CD4-positive, alpha-beta T cell treated with Interleukin-1 beta for 1 hour (primary cell): ENCODE measurements at regions not wholly inside any gene's neighbourhood (a gene's known extent, or its start where the extent isn't known, plus 50 kb on each side); places are given as distances from the start of the nearest gene placed in this dataset.
"Not testable (repeated sequence)": the region's sequence is repeated elsewhere in the genome, so short reads cannot be mapped to it uniquely, and the experiment has no call there.

Experiments used
- DNase-seq, 2 donors: peaks; one replicate each; pipeline ENCODE4 v3.0.0-alpha.2; 2020 to 2022

DNA sequence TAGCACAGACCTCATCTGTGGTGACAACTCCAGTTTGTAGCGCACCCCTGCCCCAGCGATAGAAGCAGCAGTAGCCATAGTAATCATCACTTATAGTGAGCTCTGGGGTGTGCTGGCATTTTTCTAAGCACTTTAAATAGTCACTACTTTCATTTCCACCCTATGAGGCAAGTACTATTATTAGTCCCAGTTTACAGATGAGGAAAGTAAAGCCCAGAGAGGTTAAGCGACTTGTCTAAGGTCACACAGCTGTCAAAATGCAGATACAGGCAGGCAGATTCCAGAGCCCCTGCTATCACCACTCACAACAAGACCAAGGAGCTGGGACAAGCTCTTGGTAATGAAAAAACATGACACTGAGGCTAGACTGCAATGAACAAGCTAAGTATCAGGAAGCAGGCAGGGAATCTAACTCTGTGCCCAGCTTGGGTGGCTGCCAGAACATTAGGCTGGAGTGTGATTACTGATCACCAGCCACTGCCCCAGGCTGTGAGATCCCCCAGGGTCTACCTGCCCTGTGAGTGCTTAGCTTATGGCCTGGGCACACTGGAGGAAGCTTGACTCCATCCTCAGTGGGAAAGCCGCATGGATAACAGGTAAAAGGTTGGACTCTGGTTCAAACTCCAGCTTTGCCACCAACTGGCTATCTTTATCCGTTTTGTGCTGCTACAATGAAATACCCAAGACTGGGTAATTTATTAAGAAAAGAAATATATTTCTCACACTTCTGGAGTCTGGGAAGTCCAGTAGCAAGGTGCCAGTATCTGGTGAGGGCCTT is 561.1 kb downstream of the MN1 start:
- no peak for DNase-seq

GRCh38 chr22:27241430-27242321 is 559.9 kb downstream of the MN1 start:
- no peak for DNase-seq

DNA sequence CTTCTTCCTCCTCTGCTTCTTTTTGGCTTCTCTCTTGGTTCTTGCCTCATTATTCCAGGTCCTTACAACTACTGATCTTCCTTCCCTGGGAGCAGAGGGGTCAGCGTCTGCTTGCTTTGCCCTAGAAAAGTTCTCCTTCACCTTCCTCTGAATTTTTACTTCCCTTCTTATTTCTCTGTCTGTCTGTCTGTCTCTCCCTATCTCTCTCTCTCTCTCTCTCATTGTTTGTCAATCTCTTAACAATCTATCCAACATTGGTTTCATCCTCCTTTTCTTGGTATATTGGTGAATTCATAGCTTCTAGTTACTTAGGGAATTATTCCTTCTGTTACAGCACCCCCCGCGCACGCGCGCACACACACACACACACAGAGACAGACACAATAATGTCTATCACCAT is 559.1 kb downstream of the MN1 start:
- no peak for DNase-seq

DNA sequence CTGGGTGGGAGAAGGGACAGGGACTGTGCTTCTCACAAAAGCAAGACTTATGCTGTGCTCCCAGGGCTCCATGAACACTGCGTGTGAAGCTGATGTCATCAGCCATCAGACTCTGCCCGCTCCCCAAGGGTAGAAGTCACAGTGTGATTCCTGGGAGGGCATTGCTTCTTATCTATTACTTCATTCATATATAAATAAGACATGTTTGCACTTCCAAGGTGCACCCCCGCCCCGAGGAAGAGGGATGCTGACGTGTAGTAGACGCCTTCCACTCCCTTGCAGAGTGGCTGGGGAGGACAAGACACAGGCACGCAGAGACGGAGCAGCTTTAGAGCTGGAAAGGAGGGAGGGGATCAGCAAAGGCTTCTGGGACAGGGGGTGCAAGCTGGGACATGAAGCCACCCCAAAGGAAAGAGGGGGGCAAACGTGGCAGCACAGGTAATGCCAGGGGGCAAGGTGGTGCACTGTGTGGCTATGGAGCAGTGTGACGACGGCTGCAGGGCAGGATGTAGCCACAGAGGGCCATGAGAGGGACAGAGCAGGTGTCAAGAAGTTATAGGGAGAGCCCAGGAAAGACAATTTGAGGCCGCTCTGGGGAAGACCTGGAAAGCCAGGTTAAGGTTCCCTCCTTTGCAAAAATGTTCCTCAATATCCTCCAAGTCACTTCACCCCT is 558.5 kb downstream of the MN1 start:
- no peak for DNase-seq

- no peak for DNase-seq
These were observed 557.2 kb downstream of the MN1 start for GRCh38 chr22:27244328-27244727.

- DNase-seq: no peak
These were observed 556.5 kb downstream of the MN1 start for GRCh38 chr22:27245056-27245455.

GRCh38 chr22:27246558-27246957 is 555.0 kb downstream of the MN1 start:
- no peak for DNase-seq

GRCh38 chr22:27247701-27248434 is 553.7 kb downstream of the MN1 start:
- DNase-seq: no peak

- no peak for DNase-seq
These were observed 551.1 kb downstream of the MN1 start for GRCh38 chr22:27250418-27250817.

DNA sequence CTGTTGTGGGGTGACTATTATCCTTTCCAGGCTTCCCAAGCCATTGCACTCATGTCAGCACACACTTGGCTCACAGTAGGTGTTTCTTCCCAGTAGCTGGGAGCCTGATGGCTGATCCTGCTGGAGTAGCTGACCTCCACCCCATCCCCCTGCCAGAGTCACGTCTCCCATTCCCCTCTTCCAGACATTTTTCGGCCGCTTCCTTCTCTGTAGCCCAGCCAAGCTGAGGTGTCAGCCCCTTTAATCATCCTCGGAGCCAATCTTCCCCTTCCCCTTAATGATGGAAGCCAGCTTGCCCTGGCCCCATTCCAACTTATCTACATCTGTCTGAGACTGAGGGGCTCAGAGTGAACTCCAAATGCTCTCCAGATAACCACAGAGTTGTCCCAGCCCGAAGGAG is 550.7 kb downstream of the MN1 start:
- DNase-seq: no peak

GRCh38 chr22:27251563-27251962 is 550.0 kb downstream of the MN1 start:
- DNase-seq: no peak

- DNase-seq: peak in 1 of 2 donors; percentile 9
These were observed 549.1 kb downstream of the MN1 start for GRCh38 chr22:27252282-27253049.

GRCh38 chr22:27253108-27253902 is 548.3 kb downstream of the MN1 start:
- DNase-seq: no peak

- not testable (repeated sequence) for DNase-seq
These were observed 547.5 kb downstream of the MN1 start for GRCh38 chr22:27254063-27254462.

DNA sequence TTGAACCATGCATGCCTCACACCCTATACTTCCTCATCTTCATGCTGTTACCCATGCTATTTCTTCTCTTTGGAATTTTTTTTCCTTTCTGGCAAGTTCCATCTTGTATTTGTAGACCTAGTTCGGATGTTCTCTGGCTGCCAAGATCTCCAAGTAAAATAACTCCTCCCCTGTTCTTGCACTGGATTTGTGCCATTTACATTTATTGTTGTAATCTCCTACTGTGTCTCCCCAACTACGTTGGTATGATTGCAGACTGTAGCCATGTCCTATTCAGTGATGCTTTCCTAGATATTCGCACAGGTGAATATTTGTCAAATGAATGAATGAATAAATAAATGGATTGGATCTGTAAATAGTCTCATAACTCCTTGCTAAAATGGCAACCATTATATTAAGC is 546.0 kb downstream of the MN1 start:
- DNase-seq: no peak

- no peak for DNase-seq
These were observed 543.6 kb downstream of the MN1 start for GRCh38 chr22:27257987-27258386.

DNA sequence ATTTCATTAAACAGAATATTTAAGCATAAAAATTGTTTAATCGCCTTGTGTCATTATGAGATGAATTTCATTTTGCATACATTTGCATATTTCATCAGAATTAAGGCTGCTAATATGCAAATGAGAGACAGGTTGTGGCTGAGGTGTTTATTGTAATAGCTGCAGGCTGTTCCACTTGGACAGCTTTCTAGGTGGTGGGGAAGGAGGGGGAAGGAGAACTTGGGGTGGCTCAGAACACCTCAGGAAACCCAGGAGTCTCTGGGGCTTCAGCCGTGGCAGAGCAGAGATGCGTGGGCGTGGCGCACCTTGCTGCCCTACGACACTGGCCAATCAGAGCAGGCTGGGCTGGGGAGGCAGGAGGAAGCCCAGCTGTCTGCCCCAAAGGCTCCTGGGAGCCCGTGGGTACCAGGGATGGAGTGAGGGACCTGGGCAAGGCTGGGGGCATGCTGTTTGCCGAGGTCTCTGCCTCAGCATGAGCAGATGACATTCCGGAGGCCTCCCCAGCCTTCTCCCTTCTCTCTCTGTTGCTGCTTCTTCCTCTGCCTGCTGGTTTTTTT is 542.9 kb downstream of the MN1 start:
- DNase-seq: no peak

DNA sequence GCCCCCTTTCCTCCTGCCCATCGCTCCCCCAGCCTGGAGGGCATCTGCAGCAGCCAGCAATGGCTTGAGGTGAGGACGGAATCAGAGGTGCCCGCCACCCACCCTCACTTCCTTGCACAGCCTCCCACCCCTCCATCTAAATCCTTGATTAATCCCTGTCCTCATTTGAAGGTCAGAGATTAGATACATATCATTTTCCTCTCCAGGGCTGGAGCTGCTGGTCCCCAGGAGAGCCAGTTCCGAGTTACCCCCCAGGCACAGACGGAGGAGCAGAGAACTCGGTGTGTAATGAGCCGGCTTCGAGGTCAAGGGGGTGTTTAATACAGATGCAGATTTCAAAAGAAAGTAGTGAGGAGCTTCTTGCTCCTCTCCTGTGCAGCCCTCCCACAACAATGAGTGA is 542.1 kb downstream of the MN1 start:
- no peak for DNase-seq

- DNase-seq: no peak
These were observed 541.4 kb downstream of the MN1 start for GRCh38 chr22:27260087-27260698.

GRCh38 chr22:27262361-27262760 is 539.2 kb downstream of the MN1 start:
- no peak for DNase-seq
